IMR-90 (cell line): ENCODE measurements at regions not wholly inside any gene's neighbourhood (a gene's known extent, or its start where the extent isn't known, plus 50 kb on each side); places are given as distances from the start of the nearest gene placed in this dataset.

Experiments
- ATAC-seq: fragments of 200-7000 bp; cut with Tn5 transposase; 2 replicates; pipeline ENCODE4 v1.9.1; 2020; ENCODE audit warnings: low read depth, mild to moderate bottlenecking, moderate library complexity
- BruUV-seq: library from RNA; stranded (reverse); fragments of 400-500 nt; replicated peaks from 2 replicates; lab custom pipeline; 2021; lab: Mats Ljungman, UMichigan
- CTCF ChIA-PET: fragments of 300-600 bp; formaldehyde crosslinking; extraction: SDS; loops from one replicate; lab custom pipeline; 2021; ENCODE audit warnings: antibody characterized with exemption; lab: Yijun Ruan, JAX
- POLR2A ChIA-PET: fragments of 300-600 bp; sonication (Branson Sonifier 250); formaldehyde crosslinking; loops from one replicate; lab custom pipeline; 2022; ENCODE audit warnings: antibody characterized with exemption; ENCODE audit not compliant: unreplicated experiment; lab: Charles Lee
- DNase-seq: peaks from one replicate; pipeline ENCODE4 v3.0.0; 2013
- H2AFZ ChIP-seq: replicated peaks from 2 replicates; pipeline ENCODE3; 2013; ENCODE audit warnings: low read length, mild to moderate bottlenecking; ENCODE audit not compliant: poor library complexity
- H2AK5ac ChIP-seq: 2 replicates; pipeline ENCODE4 v1.6.1; 2013; ENCODE audit warnings: low read depth, low read length, inconsistent platforms
- H2AK9ac ChIP-seq: replicated peaks from 2 replicates; pipeline ENCODE3; 2013; ENCODE audit warnings: mild to moderate bottlenecking, low read depth, low read length, moderate library complexity; ENCODE audit not compliant: poor library complexity
- H2BK120ac ChIP-seq: 2 replicates; pipeline ENCODE4 v1.6.1; 2013; ENCODE audit warnings: low read depth, low read length, inconsistent platforms
- H2BK15ac ChIP-seq: 3 replicates; pipeline ENCODE4 v1.6.1; 2013; ENCODE audit warnings: low read depth, low read length, inconsistent platforms
- H2BK20ac ChIP-seq: 2 replicates; pipeline ENCODE4 v1.6.1; 2013; ENCODE audit warnings: low read depth, mild to moderate bottlenecking, inconsistent platforms, low read length, moderate library complexity
- H2BK5ac ChIP-seq: 2 replicates; pipeline ENCODE4 v1.6.1; 2013; ENCODE audit warnings: mild to moderate bottlenecking, low read depth, low read length, inconsistent platforms; ENCODE audit not compliant: poor library complexity, severe bottlenecking
- H3K14ac ChIP-seq: replicated peaks from 2 replicates; pipeline ENCODE4 v1.6.1; 2013; ENCODE audit warnings: low read depth, low read length, inconsistent platforms
- H3K18ac ChIP-seq: 2 replicates; pipeline ENCODE4 v1.6.1; 2013; ENCODE audit warnings: low read depth, low read length, control low read depth
- H3K23ac ChIP-seq: 2 replicates; pipeline ENCODE4 v1.6.1; 2013; ENCODE audit warnings: low read depth, low read length, inconsistent platforms
- H3K27ac ChIP-seq: 2 replicates; pipeline ENCODE4 v1.5.1; 2013; ENCODE audit warnings: mild to moderate bottlenecking, control low read depth, low read length; ENCODE audit not compliant: insufficient read depth
- H3K27me3 ChIP-seq: 2 replicates; pipeline ENCODE4 v1.6.1; 2013; ENCODE audit warnings: low read length; ENCODE audit not compliant: control insufficient read depth, insufficient read depth
- H3K36me3 ChIP-seq: 2 replicates; pipeline ENCODE4 v1.6.1; 2013; ENCODE audit warnings: low read length, mixed read lengths; ENCODE audit not compliant: control insufficient read depth, insufficient read depth
- H3K4ac ChIP-seq: 2 replicates; pipeline ENCODE4 v1.6.1; 2013; ENCODE audit warnings: low read depth, low read length, inconsistent platforms
- H3K4me1 ChIP-seq: 2 replicates; pipeline ENCODE4 v1.6.1; 2013; ENCODE audit warnings: low read length, mixed read lengths; ENCODE audit not compliant: control insufficient read depth, insufficient read depth
- H3K4me2 ChIP-seq: 2 replicates; pipeline ENCODE4 v1.6.1; 2013; ENCODE audit warnings: low read depth, mild to moderate bottlenecking, control low read depth, low read length, moderate library complexity
- H3K4me3 ChIP-seq: 2 replicates; pipeline ENCODE4 v1.5.1; 2013; ENCODE audit warnings: low read depth, mild to moderate bottlenecking, control low read depth, low read length, moderate library complexity; ENCODE audit not compliant: insufficient read depth
- H3K56ac ChIP-seq: 2 replicates; pipeline ENCODE4 v1.6.1; 2013; ENCODE audit warnings: low read length, inconsistent platforms; ENCODE audit not compliant: insufficient read depth; ENCODE audit errors: extremely low read depth
- H3K79me1 ChIP-seq, 2 experiments: 2 replicates each; pipeline ENCODE4 v1.6.1; 2013; ENCODE audit warnings: low read length in 2 of 2, inconsistent platforms in 1 of 2, low read depth in 1 of 2
- H3K9ac ChIP-seq: 2 replicates; pipeline ENCODE4 v1.6.1; 2013; ENCODE audit warnings: low read depth, low read length, control low read depth
- H3K9me1 ChIP-seq: 2 replicates; pipeline ENCODE4 v1.6.1; 2013; ENCODE audit warnings: low read length, inconsistent platforms; ENCODE audit not compliant: insufficient read depth
- H3K9me3 ChIP-seq: 2 replicates; pipeline ENCODE4 v1.6.1; 2013; ENCODE audit warnings: low read length; ENCODE audit not compliant: control insufficient read depth, insufficient read depth
- H4K20me1 ChIP-seq: 2 replicates; pipeline ENCODE4 v1.6.1; 2013; ENCODE audit warnings: low read length, inconsistent platforms; ENCODE audit not compliant: insufficient read depth
- H4K5ac ChIP-seq: 2 replicates; pipeline ENCODE4 v1.6.1; 2013; ENCODE audit warnings: mild to moderate bottlenecking, low read depth, low read length, control low read depth
- H4K8ac ChIP-seq, 2 experiments: 2 replicates each; pipeline ENCODE4 v1.6.1; 2013; ENCODE audit warnings: low read depth in 2 of 2, low read length in 2 of 2, control low read depth in 1 of 2, inconsistent platforms in 1 of 2
- H4K91ac ChIP-seq: 2 replicates; pipeline ENCODE4 v1.6.1; 2013; ENCODE audit warnings: low read depth, low read length, inconsistent platforms; ENCODE audit not compliant: insufficient read depth
- BHLHE40 ChIP-seq: fragments of 150-350 bp; IDR thresholded peaks from 2 replicates; pipeline ENCODE4 v1.6.1; 2016; ENCODE audit warnings: mild to moderate bottlenecking, low read depth, low read length
- CEBPB ChIP-seq: IDR thresholded peaks from 2 replicates; pipeline ENCODE4 v1.6.1; 2012; ENCODE audit warnings: low read depth, low read length, improper control_type of control experiment
- CHD1 ChIP-seq: IDR thresholded peaks from 2 replicates; pipeline ENCODE4 v1.6.1; 2012; ENCODE audit warnings: low read depth, low read length, improper control_type of control experiment
- POLR2A ChIP-seq: IDR thresholded peaks from 2 replicates; pipeline ENCODE4 v1.6.1; 2012; ENCODE audit warnings: mild to moderate bottlenecking, low read depth, low read length
- SMC3 ChIP-seq: fragments of 150-350 bp; IDR thresholded peaks from 2 replicates; pipeline ENCODE4 v1.6.1; 2016; ENCODE audit warnings: low read depth, mild to moderate bottlenecking, antibody characterized with exemption, low read length, moderate library complexity
- WGBS, 2 experiments: methylation state at CpG; one replicate each; pipeline versions ENCODE4 v1.1.5 to v1.1.7; 2013; ENCODE audit warnings: missing lambda C conversion rate in 2 of 2; ENCODE audit not compliant: insufficient read length in 1 of 2; ENCODE audit errors: extremely low coverage in 2 of 2; 5-methylcytosine and 5-hydroxymethylcytosine counted together
- dilution Hi-C: fragments of 300-500 bp; cut with HindIII; formaldehyde crosslinking; loops from one replicate; pipeline ENCODE4 v1.14.3; 2018; ENCODE audit warnings: low sequenced_read_pairs; ENCODE audit not compliant: unreplicated experiment
- in situ Hi-C: fragments of 300-500 bp; cut with MboI; formaldehyde crosslinking; loops from 3 replicates; pipeline ENCODE4 v1.14.3; 2019; ENCODE audit warnings: low sequenced_read_pairs, inconsistent platforms, mixed read lengths
- intact Hi-C: fragments of 100-400 bp; cut with micrococcal nuclease; formaldehyde crosslinking; loops from 2 replicates; pipeline ENCODE4 v1.10.0; 2022

- dilution Hi-C loops = no loop called here
These were observed 220.2 kb downstream of the DMAC1 start for GRCh38 chr9:7579351-7579750.

More at GRCh38 chr9:7579351-7579750, 220.2 kb downstream of the DMAC1 start:
- Histone ChIP-seq H2AK5ac (no peak overlapping the region), H3K9me1 (no peaks in the 10 kb centered on the region), H2BK15ac (no peak overlapping the region), H2BK5ac (no peak overlapping the region), H3K4me2 (no peak overlapping the region), H2BK120ac (no peak overlapping the region), H3K56ac (no peak overlapping the region), H3K27me3 (no peaks in the 10 kb centered on the region), H3K9me3 (no peaks in the 10 kb centered on the region), H3K14ac (no peak overlapping the region), H4K20me1 (no peaks in the 10 kb centered on the region), H2AK9ac (no peak overlapping the region), H3K27ac (no peak overlapping the region), H2BK20ac (no peak overlapping the region), H4K91ac (no peak overlapping the region), H2AFZ (no peak overlapping the region), H3K23ac (no peak overlapping the region), H3K9ac (no peak overlapping the region), H3K36me3 (no peaks in the 10 kb centered on the region), H3K4ac (no peak overlapping the region), H3K4me1 (no peaks in the 10 kb centered on the region), H3K18ac (no peak overlapping the region), H3K4me3 (no peak overlapping the region), H3K79me1 (no peaks in the 10 kb centered on the region), H4K8ac (no peak overlapping the region), H4K5ac (no peak overlapping the region)
- ATAC-seq = no peak
- ChIA-PET CTCF (no interaction called here), POLR2A (no interaction called here)
- no peak for DNase-seq
- no TSS peak for BruUV-seq
- in situ Hi-C loops = no loop called here
- intact Hi-C loops = no loop called here
- TF ChIP-seq POLR2A (no peak), CHD1 (no peak), SMC3 (no peak), CEBPB (no peak), BHLHE40 (no peak)
- WGBS, 2 experiments = 50% methylated on average over 1 of the region's 1 CpG; no CpG with 5 or more reads in 1 of the 2 experiments
